H1 (cell line): ENCODE measurements at regions not wholly inside any gene's neighbourhood (a gene's known extent, or its start where the extent isn't known, plus 50 kb on each side); places are given as distances from the start of the nearest gene placed in this dataset.

Source experiments
- CTCF ChIA-PET: fragments of 300-600 bp; sonication (Branson Sonifier 250); formaldehyde crosslinking; loops from one replicate; lab custom pipeline; 2021; ENCODE audit not compliant: partially characterized antibody; lab: Charles Lee
- POLR2A ChIA-PET: fragments of 300-600 bp; sonication (Branson Sonifier 250); formaldehyde crosslinking; loops from one replicate; lab custom pipeline; 2021; ENCODE audit warnings: inconsistent platforms; ENCODE audit not compliant: partially characterized antibody; lab: Charles Lee
- DNase-seq, 2 experiments: peaks; one replicate each; pipeline versions ENCODE4 v3.0.0 to v3.0.0-alpha.2; 2010 to 2022; ENCODE audit warnings: low spot score in 2 of 2, low read depth in 1 of 2, mixed read lengths in 1 of 2
- FAIRE-seq: peaks from 2 replicates; lab custom pipeline; 2011; peaks lifted over from hg19 to GRCh38; lab: Jason Lieb, UNC
- H2AFZ ChIP-seq: 2 replicates; pipeline ENCODE4 v1.8.1; 2012; ENCODE audit warnings: low read length, inconsistent platforms
- H2AK5ac ChIP-seq: 2 replicates; pipeline ENCODE4 v1.6.1; 2013; ENCODE audit warnings: low read depth, low read length
- H2BK120ac ChIP-seq: replicated peaks from 2 replicates; pipeline ENCODE3; 2013; ENCODE audit warnings: low read depth, low read length, inconsistent platforms
- H2BK12ac ChIP-seq: 2 replicates; pipeline ENCODE4 v1.6.1; 2013; ENCODE audit warnings: low read depth, low read length
- H2BK15ac ChIP-seq: 2 replicates; pipeline ENCODE4 v1.6.1; 2013; ENCODE audit warnings: low read length
- H2BK20ac ChIP-seq: 2 replicates; pipeline ENCODE4 v1.6.1; 2013; ENCODE audit warnings: low read length
- H2BK5ac ChIP-seq: 2 replicates; pipeline ENCODE4 v1.6.1; 2013; ENCODE audit warnings: low read depth, low read length
- H3K14ac ChIP-seq: 2 replicates; pipeline ENCODE4 v1.6.1; 2013; ENCODE audit warnings: inconsistent platforms; ENCODE audit not compliant: insufficient read length
- H3K18ac ChIP-seq: 2 replicates; pipeline ENCODE4 v1.6.1; 2013; ENCODE audit warnings: low read length; ENCODE audit errors: extremely low read depth
- H3K23ac ChIP-seq: 2 replicates; pipeline ENCODE4 v1.6.1; 2013; ENCODE audit warnings: inconsistent platforms; ENCODE audit not compliant: insufficient read length
- H3K23me2 ChIP-seq: 2 replicates; pipeline ENCODE4 v1.6.1; 2013; ENCODE audit warnings: low read depth, low read length
- H3K27ac ChIP-seq: 2 replicates; pipeline ENCODE4 v1.6.1; 2011; ENCODE audit warnings: low read depth, low read length, inconsistent platforms
- H3K27me3 ChIP-seq, 4 experiments: replicated peaks in 1 of 4; 1 replicate in 1 of 4; 2 replicates in 3 of 4; pipeline versions ENCODE4 v1.6.1 to v1.8.1; 2011 to 2013; ENCODE audit warnings: low read length in 3 of 4, mild to moderate bottlenecking in 3 of 4, inconsistent platforms in 2 of 4, mixed read lengths in 2 of 4, moderate library complexity in 1 of 4; ENCODE audit not compliant: control insufficient read depth in 3 of 4, insufficient read depth in 3 of 4; ENCODE audit errors: extremely low read depth in 1 of 4
- H3K36me3 ChIP-seq, 4 experiments: 2 replicates each; pipeline versions ENCODE4 v1.6.1 to v1.8.1; 2011 to 2013; ENCODE audit warnings: mild to moderate bottlenecking in 4 of 4, low read length in 3 of 4, moderate library complexity in 2 of 4, control low read depth in 1 of 4, inconsistent platforms in 1 of 4; ENCODE audit not compliant: insufficient read depth in 4 of 4, control insufficient read depth in 2 of 4
- H3K4ac ChIP-seq: replicated peaks from 2 replicates; pipeline ENCODE3; 2013; ENCODE audit warnings: low read length, low read depth, mixed read lengths, inconsistent platforms; ENCODE audit not compliant: insufficient read length
- H3K4me1 ChIP-seq, 4 experiments: replicated peaks in 1 of 4; 1 replicate in 1 of 4; 2 replicates in 3 of 4; pipeline versions ENCODE4 v1.6.1 to v1.8.1; 2011 to 2013; ENCODE audit warnings: low read length in 3 of 4, inconsistent platforms in 2 of 4, mixed read lengths in 1 of 4; ENCODE audit not compliant: insufficient read depth in 4 of 4, control insufficient read depth in 3 of 4
- H3K4me2 ChIP-seq, 2 experiments: 2 replicates each; pipeline versions ENCODE4 v1.6.1 to v1.8.1; 2011 to 2013; ENCODE audit warnings: low read depth in 2 of 2, low read length in 2 of 2, control low read depth in 1 of 2, inconsistent platforms in 1 of 2, mild to moderate bottlenecking in 1 of 2; ENCODE audit not compliant: insufficient read depth in 1 of 2
- H3K4me3 ChIP-seq, 4 experiments: fragments of 200-600, 300-600 bp in 1 of 4; sonication (generic), shearing (Covaris generic), sonication (Bioruptor Twin) in 1 of 4; 2 replicates each; pipeline versions ENCODE4 v1.5.1 to v1.8.1; 2011 to 2016; ENCODE audit warnings: low read length in 4 of 4, low read depth in 3 of 4, control low read depth in 2 of 4, inconsistent platforms in 2 of 4, mild to moderate bottlenecking in 2 of 4, mixed read lengths in 1 of 4, moderate library complexity in 1 of 4; ENCODE audit not compliant: insufficient read depth in 2 of 4; ENCODE audit errors: extremely low read depth in 1 of 4
- H3K56ac ChIP-seq: replicated peaks from 2 replicates; pipeline ENCODE3; 2013; ENCODE audit warnings: low read depth, mild to moderate bottlenecking, mixed read lengths, low read length, inconsistent platforms; ENCODE audit not compliant: insufficient read length
- H3K79me1 ChIP-seq: 2 replicates; pipeline ENCODE4 v1.6.1; 2013; ENCODE audit warnings: low read depth, low read length, control low read depth
- H3K79me2 ChIP-seq, 2 experiments: 2 replicates each; pipeline versions ENCODE4 v1.6.1 to v1.8.1; 2012 to 2013; ENCODE audit warnings: low read length in 2 of 2, mild to moderate bottlenecking in 2 of 2, inconsistent platforms in 1 of 2; ENCODE audit not compliant: insufficient read depth in 2 of 2, control insufficient read depth in 1 of 2
- H3K9ac ChIP-seq, 4 experiments: replicated peaks in 1 of 4; 1 replicate in 1 of 4; 2 replicates in 3 of 4; pipeline versions ENCODE4 v1.6.1 to v1.8.1; 2011 to 2013; ENCODE audit warnings: low read depth in 3 of 4, low read length in 3 of 4, control low read depth in 2 of 4, mild to moderate bottlenecking in 2 of 4, moderate library complexity in 2 of 4, inconsistent platforms in 1 of 4; ENCODE audit errors: extremely low read depth in 1 of 4
- H3K9me3 ChIP-seq, 2 experiments: 2 replicates each; pipeline versions ENCODE4 v1.6.1 to v1.8.1; 2012 to 2013; ENCODE audit warnings: mild to moderate bottlenecking in 2 of 2, moderate library complexity in 2 of 2, control low read depth in 1 of 2, inconsistent platforms in 1 of 2, low read depth in 1 of 2, low read length in 1 of 2, mixed read lengths in 1 of 2; ENCODE audit not compliant: insufficient read depth in 2 of 2
- H4K20me1 ChIP-seq, 2 experiments: replicated peaks in 1 of 2; 2 replicates each; pipeline versions ENCODE3 to v1.8.1; 2011 to 2013; ENCODE audit warnings: inconsistent platforms in 2 of 2, low read length in 2 of 2, mild to moderate bottlenecking in 1 of 2; ENCODE audit not compliant: insufficient read depth in 2 of 2, control insufficient read depth in 1 of 2
- H4K5ac ChIP-seq: 2 replicates; pipeline ENCODE4 v1.6.1; 2013; ENCODE audit warnings: low read length, low read depth, mixed read lengths, inconsistent platforms; ENCODE audit not compliant: insufficient read length
- H4K8ac ChIP-seq: 2 replicates; pipeline ENCODE4 v1.8.0; 2013; ENCODE audit warnings: mild to moderate bottlenecking, moderate library complexity, low read length, inconsistent platforms; ENCODE audit not compliant: insufficient read depth; ENCODE audit errors: extremely low read depth
- H4K91ac ChIP-seq: replicated peaks from 2 replicates; pipeline ENCODE3; 2013; ENCODE audit warnings: low read length, mixed read lengths, inconsistent platforms; ENCODE audit not compliant: insufficient read length
- HDAC6 ChIP-seq: IDR thresholded peaks from one replicate; pipeline ENCODE4 v1.7.1; 2012; ENCODE audit warnings: low read depth, mild to moderate bottlenecking, inconsistent platforms, low read length, moderate library complexity
- POLR2AphosphoS5 ChIP-seq: IDR thresholded peaks from 2 replicates; pipeline ENCODE4 v1.6.1; 2011; ENCODE audit warnings: low read depth, low read length
- SRF ChIP-seq: IDR thresholded peaks from 2 replicates; pipeline ENCODE4 v1.6.1; 2011; ENCODE audit warnings: mild to moderate bottlenecking, low read depth, low read length, moderate library complexity
- WGBS, 2 experiments: shearing (Covaris generic) in 1 of 2; methylation state at CpG; one replicate each; pipeline versions ENCODE4 v1.1.6 to v1.1.7; 2013 to 2015; ENCODE audit warnings: low lambda C conversion rate in 2 of 2, mixed read lengths in 2 of 2, inconsistent platforms in 1 of 2, low coverage in 1 of 2, missing lambda C conversion rate in 1 of 2; ENCODE audit not compliant: insufficient replicate concordance in 2 of 2, insufficient coverage in 1 of 2, insufficient read length in 1 of 2; ENCODE audit errors: extremely low coverage in 1 of 2, missing lambda C conversion rate in 1 of 2; 5-methylcytosine and 5-hydroxymethylcytosine counted together
- TF ChIP-seq, protein P1 (sequence below): IDR thresholded peaks from 2 replicates; pipeline ENCODE4 v1.6.1; 2012; ENCODE audit warnings: low read length, inconsistent platforms
- TF ChIP-seq, protein P2 (sequence below): IDR thresholded peaks from 2 replicates; pipeline ENCODE4 v1.6.1; 2012; ENCODE audit warnings: inconsistent platforms

DNA sequence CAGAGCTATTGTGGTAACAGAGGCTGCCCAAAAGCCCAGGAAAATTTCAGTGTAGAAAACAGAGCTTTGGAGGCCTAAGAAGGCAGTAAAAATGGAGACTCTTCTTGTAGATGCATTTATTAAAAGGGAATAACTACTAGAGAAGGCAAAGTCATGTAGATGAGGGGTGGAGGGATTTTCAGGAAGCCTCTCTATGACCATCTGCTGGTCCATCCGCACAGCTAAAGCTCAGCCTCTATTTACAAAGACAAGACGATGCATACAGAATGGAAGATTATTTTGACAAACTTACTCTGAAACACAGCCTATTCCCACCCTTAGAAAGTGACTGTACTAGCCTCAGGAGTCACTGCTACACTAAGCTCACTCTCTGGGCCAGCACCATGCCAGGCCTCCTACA lies 71.4 kb downstream of the GLRX5 start:
- Histone ChIP-seq H2AK5ac (no peak overlapping the region), H3K4me1 (no peaks in the 10 kb centered on the region; a peak in 1 of 7 replicates), H3K56ac (no peak overlapping the region), H3K4me3 (no peak overlapping the region), H3K18ac (no peak overlapping the region), H3K23ac (no peak overlapping the region), H4K20me1 (no peaks in the 10 kb centered on the region), H2BK20ac (no peak overlapping the region), H3K79me2 (no peaks in the 10 kb centered on the region), H2BK120ac (no peak overlapping the region), H3K4me2 (no peak overlapping the region), H4K8ac (no peak overlapping the region), H3K9me3 (0 out of 4 replicates have a peak, but pooled peaks cover 3% of the 10 kb centered on the region in 2 experiments), H3K14ac (no peak overlapping the region), H3K4ac (no peak overlapping the region), H4K91ac (no peak overlapping the region), H3K23me2 (no peaks in the 10 kb centered on the region; the same call in 1 of the 2 replicates), H2BK12ac (no peak overlapping the region), H2BK5ac (no peak overlapping the region), H3K36me3 (no peaks in the 10 kb centered on the region), H2BK15ac (no peak overlapping the region), H4K5ac (no peak overlapping the region), H3K27me3 (0 out of 7 replicates have a peak, but pooled peaks cover 0 to 4% (median 0%) of the 10 kb centered on the region in 4 experiments), H3K9ac (no peak overlapping the region), H3K79me1 (no peaks in the 10 kb centered on the region), H2AFZ (no peak overlapping the region), H3K27ac (no peak overlapping the region)
- 78% methylated on average over 2 of the region's 2 CpGs; no CpG with 5 or more reads in 1 of the 2 experiments for WGBS, 2 experiments
- no peak for DNase-seq
- POLR2A ChIA-PET = interaction anchor here (0.7 kb wide), 1 partner anchor 39 kb away, joined by 4 read pairs; no protein-coding TSS in a partner anchor
- FAIRE-seq = no peak
- CTCF ChIA-PET = interaction anchor here (0.6 to 6.8 kb wide), 18 partner anchors 9 to 513 kb away, joined by 3 to 58 read pairs (median 4); no protein-coding TSS in a partner anchor
- no peak for TF ChIP-seq HDAC6
- no peak for TF ChIP-seq POLR2AphosphoS5
- TF ChIP-seq SRF = no peak
- TF ChIP-seq, protein P1, sequence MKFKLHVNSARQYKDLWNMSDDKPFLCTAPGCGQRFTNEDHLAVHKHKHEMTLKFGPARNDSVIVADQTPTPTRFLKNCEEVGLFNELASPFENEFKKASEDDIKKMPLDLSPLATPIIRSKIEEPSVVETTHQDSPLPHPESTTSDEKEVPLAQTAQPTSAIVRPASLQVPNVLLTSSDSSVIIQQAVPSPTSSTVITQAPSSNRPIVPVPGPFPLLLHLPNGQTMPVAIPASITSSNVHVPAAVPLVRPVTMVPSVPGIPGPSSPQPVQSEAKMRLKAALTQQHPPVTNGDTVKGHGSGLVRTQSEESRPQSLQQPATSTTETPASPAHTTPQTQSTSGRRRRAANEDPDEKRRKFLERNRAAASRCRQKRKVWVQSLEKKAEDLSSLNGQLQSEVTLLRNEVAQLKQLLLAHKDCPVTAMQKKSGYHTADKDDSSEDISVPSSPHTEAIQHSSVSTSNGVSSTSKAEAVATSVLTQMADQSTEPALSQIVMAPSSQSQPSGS = no peak
- TF ChIP-seq, protein P2, sequence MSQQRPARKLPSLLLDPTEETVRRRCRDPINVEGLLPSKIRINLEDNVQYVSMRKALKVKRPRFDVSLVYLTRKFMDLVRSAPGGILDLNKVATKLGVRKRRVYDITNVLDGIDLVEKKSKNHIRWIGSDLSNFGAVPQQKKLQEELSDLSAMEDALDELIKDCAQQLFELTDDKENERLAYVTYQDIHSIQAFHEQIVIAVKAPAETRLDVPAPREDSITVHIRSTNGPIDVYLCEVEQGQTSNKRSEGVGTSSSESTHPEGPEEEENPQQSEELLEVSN = no peak
